PC-3 (cell line): ENCODE measurements at regions not wholly inside any gene's neighbourhood (a gene's known extent, or its start where the extent isn't known, plus 50 kb on each side); places are given as distances from the start of the nearest gene placed in this dataset.
"Not testable (repeated sequence)": the region's sequence is repeated elsewhere in the genome, so short reads cannot be mapped to it uniquely, and the experiment has no call there.

Experiments
- ATAC-seq: fragments of 200-7000 bp; cut with Tn5 transposase; 2 replicates; pipeline ENCODE4 v1.9.1; 2020; ENCODE audit warnings: mild to moderate bottlenecking, moderate library complexity
- BruUV-seq: library from RNA; stranded (reverse); fragments of 400-500 nt; replicated peaks from 2 replicates; lab custom pipeline; 2021; lab: Mats Ljungman, UMichigan
- CTCF ChIA-PET: fragments of 300-600 bp; sonication (Branson Sonifier 250); formaldehyde crosslinking; loops from one replicate; lab custom pipeline; 2022; ENCODE audit warnings: antibody characterized with exemption; lab: Charles Lee
- POLR2A ChIA-PET: fragments of 300-600 bp; sonication (Branson Sonifier 250); formaldehyde crosslinking; loops from one replicate; lab custom pipeline; 2022; ENCODE audit warnings: antibody characterized with exemption; ENCODE audit not compliant: unreplicated experiment; lab: Charles Lee
- DNase-seq: peaks from one replicate; pipeline ENCODE4 v3.0.0-alpha.2; 2015
- H2AFZ ChIP-seq: fragments of 300-600 bp; sonication (generic); 2 replicates; pipeline ENCODE4 v1.6.0; 2016; ENCODE audit warnings: antibody characterized with exemption, low read length
- H3F3A ChIP-seq: fragments of 300-600 bp; sonication (generic); one replicate; pipeline ENCODE4 v1.6.0; 2017; ENCODE audit warnings: antibody characterized with exemption, low read length, control low read depth, mild to moderate bottlenecking; ENCODE audit not compliant: unreplicated experiment
- H3K27ac ChIP-seq: fragments of 300-600 bp; sonication (generic); 2 replicates; pipeline ENCODE4 v1.5.1; 2016; ENCODE audit warnings: mild to moderate bottlenecking, low read length
- H3K27me3 ChIP-seq: fragments of 300-600 bp; sonication (generic); 2 replicates; pipeline ENCODE4 v1.6.1; 2016; ENCODE audit warnings: low read length, mixed read lengths
- H3K36me3 ChIP-seq: fragments of 300-600 bp; sonication (generic); 2 replicates; pipeline ENCODE4 v1.6.1; 2016; ENCODE audit warnings: low read depth, mixed run types, low read length, mixed read lengths
- H3K4me1 ChIP-seq: fragments of 300-600 bp; sonication (generic); 2 replicates; pipeline ENCODE4 v1.5.1; 2016; ENCODE audit warnings: low read length; ENCODE audit not compliant: insufficient read depth
- H3K4me2 ChIP-seq: fragments of 300-600 bp; sonication (generic); 2 replicates; pipeline ENCODE4 v1.6.0; 2016; ENCODE audit warnings: low read length
- H3K4me3 ChIP-seq: fragments of 300-600 bp; sonication (generic); 2 replicates; pipeline ENCODE4 v1.5.1; 2016; ENCODE audit warnings: mild to moderate bottlenecking, low read length, mixed read lengths
- H3K79me2 ChIP-seq: fragments of 300-600 bp; sonication (generic); 2 replicates; pipeline ENCODE4 v1.6.1; 2017; ENCODE audit warnings: low read length, mixed read lengths
- H3K9ac ChIP-seq: fragments of 300-600 bp; sonication (generic); 2 replicates; pipeline ENCODE4 v1.6.0; 2016; ENCODE audit warnings: mild to moderate bottlenecking, low read length
- H3K9me2 ChIP-seq: fragments of 300-600 bp; sonication (generic); replicated peaks from 2 replicates; pipeline ENCODE4 v1.6.1; 2016; ENCODE audit warnings: mixed run types, low read length, mixed read lengths
- H3K9me3 ChIP-seq: fragments of 300-600 bp; sonication (generic); 2 replicates; pipeline ENCODE4 v1.6.1; 2016; ENCODE audit warnings: low read length, mixed read lengths
- H4K20me1 ChIP-seq: fragments of 300-600 bp; sonication (generic); 2 replicates; pipeline ENCODE4 v1.6.1; 2016; ENCODE audit warnings: low read length, mixed read lengths
- EZH2 ChIP-seq: fragments of 300-600 bp; sonication (generic); IDR thresholded peaks from one replicate; pipeline ENCODE4 v1.6.1; 2017; ENCODE audit warnings: antibody characterized with exemption, mild to moderate bottlenecking, low read length; ENCODE audit not compliant: unreplicated experiment
- EZH2phosphoT487 ChIP-seq: fragments of 300-600 bp; sonication (generic); IDR thresholded peaks from 2 replicates; pipeline ENCODE4 v1.6.1; 2018; ENCODE audit warnings: mild to moderate bottlenecking, antibody characterized with exemption, low read length, borderline replicate concordance
- intact Hi-C: fragments of 100-400 bp; cut with micrococcal nuclease; formaldehyde crosslinking; loops from 2 replicates; pipeline ENCODE4 v1.9.0; 2023
- TF ChIP-seq, protein P1 (sequence below): fragments of 300-600 bp; sonication (generic); conservative IDR thresholded peaks from 2 replicates; pipeline ENCODE4 v1.5.1; 2017; ENCODE audit warnings: antibody characterized with exemption, low read depth, mild to moderate bottlenecking, low read length

DNA sequence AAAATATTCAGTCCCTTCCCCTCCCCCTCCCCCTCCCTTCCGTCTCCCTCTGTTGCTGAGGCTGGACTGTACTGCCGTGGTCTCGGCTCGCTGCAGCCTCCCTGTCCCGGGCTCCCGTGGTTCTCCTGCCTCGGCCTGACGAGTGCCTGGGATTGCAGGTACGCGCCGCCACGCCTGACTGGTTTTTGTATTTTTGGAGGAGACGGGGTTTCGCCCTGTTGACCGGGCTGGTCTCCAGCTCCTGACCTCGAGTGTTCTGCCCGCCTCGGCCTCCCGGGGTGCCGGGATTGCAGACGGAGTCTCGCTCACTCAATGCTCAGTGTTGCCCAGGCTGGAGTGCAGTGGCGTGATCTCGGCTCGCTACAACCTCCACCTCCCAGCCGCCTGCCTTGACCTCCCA, 135.5 kb upstream of the PROKR2 start:
- POLR2A ChIA-PET, H3K36me3 ChIP-seq, ATAC-seq, H3K4me3 ChIP-seq, DNase-seq, H3K79me2 ChIP-seq, BruUV-seq, H3F3A ChIP-seq, H3K27me3 ChIP-seq, H3K9me2 ChIP-seq, H3K9me3 ChIP-seq, H4K20me1 ChIP-seq, CTCF ChIA-PET, H3K9ac ChIP-seq, H2AFZ ChIP-seq, H3K27ac ChIP-seq, H3K4me1 ChIP-seq, intact Hi-C loops, H3K4me2 ChIP-seq: not testable (repeated sequence)

DNA sequence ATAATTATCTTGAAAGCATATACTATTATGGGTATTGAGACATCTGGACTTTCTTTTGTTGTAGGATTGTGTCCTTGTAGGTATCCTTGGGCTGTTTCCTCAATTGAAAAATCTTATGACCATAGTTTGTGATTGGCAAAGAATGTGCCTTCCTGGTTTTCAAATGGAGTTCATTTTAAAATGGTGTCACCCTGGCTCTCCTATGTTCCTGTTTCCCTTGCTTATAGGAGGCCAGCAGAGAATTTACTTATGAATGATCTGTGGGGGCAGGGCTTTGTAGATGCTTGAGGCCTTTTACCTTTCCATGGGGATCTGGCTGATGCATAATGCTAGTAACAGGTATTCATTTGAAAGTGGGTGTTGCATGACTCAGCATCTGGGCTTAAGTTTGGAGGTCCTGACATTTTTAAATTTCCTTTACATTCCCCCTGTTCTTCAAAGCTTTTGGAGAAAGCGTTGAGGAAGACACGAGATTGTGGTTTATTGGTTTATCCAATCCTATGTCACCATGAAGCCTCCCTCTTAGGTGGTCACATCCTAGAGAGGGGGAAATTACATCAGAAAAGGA, 135.0 kb upstream of the PROKR2 start:
- H3K79me2 ChIP-seq = no peaks in the 10 kb centered on the region
- H3K27me3 ChIP-seq = peaks cover 14% of the 10 kb centered on the region
- no peaks in the 10 kb centered on the region for H3F3A ChIP-seq
- intact Hi-C loops = no loop called here
- ChIA-PET CTCF (no interaction called here), POLR2A (no interaction called here)
- TF ChIP-seq, protein P1, sequence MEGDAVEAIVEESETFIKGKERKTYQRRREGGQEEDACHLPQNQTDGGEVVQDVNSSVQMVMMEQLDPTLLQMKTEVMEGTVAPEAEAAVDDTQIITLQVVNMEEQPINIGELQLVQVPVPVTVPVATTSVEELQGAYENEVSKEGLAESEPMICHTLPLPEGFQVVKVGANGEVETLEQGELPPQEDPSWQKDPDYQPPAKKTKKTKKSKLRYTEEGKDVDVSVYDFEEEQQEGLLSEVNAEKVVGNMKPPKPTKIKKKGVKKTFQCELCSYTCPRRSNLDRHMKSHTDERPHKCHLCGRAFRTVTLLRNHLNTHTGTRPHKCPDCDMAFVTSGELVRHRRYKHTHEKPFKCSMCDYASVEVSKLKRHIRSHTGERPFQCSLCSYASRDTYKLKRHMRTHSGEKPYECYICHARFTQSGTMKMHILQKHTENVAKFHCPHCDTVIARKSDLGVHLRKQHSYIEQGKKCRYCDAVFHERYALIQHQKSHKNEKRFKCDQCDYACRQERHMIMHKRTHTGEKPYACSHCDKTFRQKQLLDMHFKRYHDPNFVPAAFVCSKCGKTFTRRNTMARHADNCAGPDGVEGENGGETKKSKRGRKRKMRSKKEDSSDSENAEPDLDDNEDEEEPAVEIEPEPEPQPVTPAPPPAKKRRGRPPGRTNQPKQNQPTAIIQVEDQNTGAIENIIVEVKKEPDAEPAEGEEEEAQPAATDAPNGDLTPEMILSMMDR = no peak
- TF ChIP-seq EZH2phosphoT487 (no peak), EZH2 (no peak)
- no peak overlapping the region for H2AFZ ChIP-seq
- H3K9ac ChIP-seq = no peak overlapping the region
- no peak for ATAC-seq
- H3K4me3 ChIP-seq = no peak overlapping the region
- no peaks in the 10 kb centered on the region for H3K9me2 ChIP-seq
- no peak for DNase-seq
- no peak overlapping the region for H3K27ac ChIP-seq
- no peaks in the 10 kb centered on the region for H3K4me1 ChIP-seq
- H4K20me1 ChIP-seq = no peaks in the 10 kb centered on the region
- H3K9me3 ChIP-seq = no peaks in the 10 kb centered on the region
- H3K36me3 ChIP-seq = no peaks in the 10 kb centered on the region
- no TSS peak for BruUV-seq
- H3K4me2 ChIP-seq = no peak overlapping the region

DNA sequence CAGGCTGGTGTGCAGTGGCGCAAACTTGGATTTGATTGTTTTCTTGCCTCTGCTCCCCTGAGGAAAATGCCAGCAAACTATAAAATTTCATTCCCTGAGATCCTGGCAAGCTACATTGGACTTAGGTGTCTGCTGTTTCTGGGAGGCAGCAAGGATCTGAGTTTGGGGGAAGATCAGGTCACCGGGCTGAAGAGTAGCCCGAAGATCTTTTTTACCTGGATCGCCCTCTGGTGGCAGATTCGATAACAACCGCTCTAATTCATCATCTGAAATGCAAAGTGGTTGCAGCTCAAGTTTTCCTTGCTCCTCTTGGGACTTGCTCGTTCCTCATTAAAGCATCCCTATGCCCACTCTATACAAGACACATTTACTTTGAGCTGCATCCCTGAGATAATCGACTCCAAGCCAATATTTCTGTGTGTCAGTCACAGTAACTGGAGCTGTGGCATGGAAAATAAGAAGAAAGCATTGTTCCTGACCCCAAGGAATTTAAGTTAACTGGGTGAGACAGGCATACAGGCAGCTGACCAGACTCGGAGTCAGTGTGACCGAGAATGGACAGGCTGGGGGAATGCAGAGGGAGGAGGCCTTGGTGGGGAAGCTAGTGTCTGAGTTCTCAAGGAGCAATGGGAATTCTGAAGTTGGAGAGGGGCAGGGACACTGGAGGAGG, 131.8 kb upstream of the PROKR2 start:
- POLR2A ChIA-PET = interaction anchor here (0.6 kb wide), 1 partner anchor 143 kb away, joined by 3 read pairs; no protein-coding TSS in a partner anchor
- CTCF ChIA-PET = interaction anchor here (0.6 to 1.8 kb wide), 3 partner anchors 21 to 322 kb away, joined by 3 to 8 read pairs (median 6); partner anchors contain the start of gene CDS2
- H3K4me3 ChIP-seq = no peak overlapping the region
- intact Hi-C loops = loop anchor here (1.0 kb wide), 1 partner anchor 243 kb away; no protein-coding TSS in a partner anchor
- no peak overlapping the region for H3K9ac ChIP-seq
- H3K27me3 ChIP-seq = peaks cover 44% of the 10 kb centered on the region
- no peak overlapping the region for H3K4me2 ChIP-seq
- no peaks in the 10 kb centered on the region for H3K9me3 ChIP-seq
- ATAC-seq = peak; percentile 40; the same call in 1 of the 2 replicates
- TF ChIP-seq EZH2phosphoT487 (no peak), EZH2 (no peak)
- TF ChIP-seq, protein P1 = peak; percentile 84
- no peak overlapping the region for H3K27ac ChIP-seq
- H3K79me2 ChIP-seq = no peaks in the 10 kb centered on the region
- H2AFZ ChIP-seq = no peak overlapping the region
- DNase-seq = peak; percentile 79
- H3F3A ChIP-seq = no peaks in the 10 kb centered on the region
- no peaks in the 10 kb centered on the region for H4K20me1 ChIP-seq
- no TSS peak for BruUV-seq
- H3K36me3 ChIP-seq = no peaks in the 10 kb centered on the region
- no peaks in the 10 kb centered on the region for H3K4me1 ChIP-seq
- H3K9me2 ChIP-seq = no peaks in the 10 kb centered on the region
